ENCODE measurements at regions not wholly inside any gene's neighbourhood (a gene's known extent, or its start where the extent isn't known, plus 50 kb on each side); places are given as distances from the start of the nearest gene placed in this dataset.

GRCh38 chr4:120633810-120634209 is 288.7 kb downstream of the PRDM5 start:
- no peaks in the 10 kb centered on the region for H3K4me1 ChIP-seq (ENCODE audit: insufficient read depth, low read length)
- no peak overlapping the region for H4K91ac ChIP-seq (ENCODE audit: insufficient read length, low read depth, low read length)
- no peak for TF ChIP-seq CTCF (conservative IDR thresholded peaks at IDR 0.05)
- H3K79me2 ChIP-seq (ENCODE audit: insufficient read depth, low read length), result no peaks in the 10 kb centered on the region
- H2BK12ac ChIP-seq (ENCODE audit: insufficient read length, low read depth, low read length), result no peak overlapping the region
- no peak overlapping the region for H3K4me2 ChIP-seq (ENCODE audit: insufficient read depth, insufficient read length, low read length)
- H3T11ph ChIP-seq (ENCODE audit: low read length), result no peak overlapping the region
- Mint-ChIP-seq H3K36me3 (ENCODE audit: insufficient read depth in 1 of 3, low read depth in 3 of 3) (no peaks in the 10 kb centered on the region; a peak in 1 of 7 replicates), H3K9me3 (no peaks in the 10 kb centered on the region), H3K27me3 (ENCODE audit: low read depth) (no peaks in the 10 kb centered on the region), H3K27ac (no peak overlapping the region), H3K4me3 (no peak overlapping the region), H3K4me1 (peaks cover 0 to 7% of the 10 kb centered on the region in 2 experiments; a peak in 3 of 4 replicates)
- H3K9ac ChIP-seq (ENCODE audit: extremely low read depth, insufficient read length, low read length), result no peak overlapping the region
- no peak overlapping the region for H2AK5ac ChIP-seq (ENCODE audit: insufficient read length, low read length)
- no peak overlapping the region for H4K5ac ChIP-seq (ENCODE audit: insufficient read length, low read depth, low read length)
- no peak overlapping the region for H2BK120ac ChIP-seq (ENCODE audit: low read depth, low read length, poor library complexity, severe bottlenecking)
- H2BK5ac ChIP-seq (ENCODE audit: insufficient read length, low read length), result no peak overlapping the region
- no peak overlapping the region for H3K27ac ChIP-seq (ENCODE audit: insufficient read length, low read depth, low read length)
- no peak overlapping the region for H2BK20ac ChIP-seq (ENCODE audit: low read depth, low read length, poor library complexity, severe bottlenecking)
- H3K18ac ChIP-seq (ENCODE audit: insufficient read length, low read depth, low read length), result no peak overlapping the region
- no peak overlapping the region for H3K14ac ChIP-seq (ENCODE audit: insufficient read depth, low read length)
- no peaks in the 10 kb centered on the region for H3K23me2 ChIP-seq (ENCODE audit: insufficient read length, low read depth, low read length, poor library complexity, severe bottlenecking)
- H2BK15ac ChIP-seq (ENCODE audit: low read depth, low read length), result no peak overlapping the region
- no peak overlapping the region for H4K8ac ChIP-seq (replicated peaks; ENCODE audit: insufficient read length, low read depth, low read length)
- no peak overlapping the region for H3K56ac ChIP-seq (ENCODE audit: insufficient read length, low read depth, low read length)
- no peak overlapping the region for H3K23ac ChIP-seq (ENCODE audit: insufficient read length, low read depth, low read length)
- no peak overlapping the region for H2AFZ ChIP-seq (ENCODE audit: low read length)
- H3K4ac ChIP-seq (ENCODE audit: low read depth, low read length), result no peak overlapping the region
- no peak for DNase-seq
- H3K9me3 ChIP-seq (ENCODE audit: control insufficient read depth, low read depth, low read length), result no peaks in the 10 kb centered on the region
- no peaks in the 10 kb centered on the region for H4K20me1 ChIP-seq (ENCODE audit: control insufficient read depth, insufficient read depth, insufficient read length)
- no peaks in the 10 kb centered on the region for H3K79me1 ChIP-seq (ENCODE audit: insufficient read depth, low read depth, low read length, poor library complexity, severe bottlenecking)
- no peaks in the 10 kb centered on the region for H3K27me3 ChIP-seq (ENCODE audit: insufficient read depth, low read length)

All from H9 (cell line).